Transverse colon (tissue), 4 donors: ENCODE measurements at regions not wholly inside any gene's neighbourhood (a gene's known extent, or its start where the extent isn't known, plus 50 kb on each side); places are given as distances from the start of the nearest gene placed in this dataset.

Experiments
- DNase-seq: peaks from one replicate; pipeline ENCODE4 v3.0.0-alpha.2; 2019
- H3K27ac ChIP-seq, 4 donors: fragments of 200-600 bp; sonication (generic); 2 replicates each; pipeline ENCODE4 v1.5.1; 2016 to 2018; ENCODE audit warnings: inconsistent platforms in 4 of 4
- H3K27me3 ChIP-seq: fragments of 200-600 bp; sonication (generic); 2 replicates; pipeline ENCODE4 v1.5.1; 2017; ENCODE audit warnings: inconsistent platforms
- H3K36me3 ChIP-seq, 4 donors: fragments of 200-600 bp; sonication (generic); 2 replicates each; pipeline ENCODE4 v1.5.1; 2017 to 2019; ENCODE audit warnings: inconsistent platforms in 4 of 4
- H3K4me1 ChIP-seq, 4 donors: fragments of 200-600 bp; sonication (generic); 2 replicates each; pipeline ENCODE4 v1.5.1; 2017 to 2020; ENCODE audit warnings: inconsistent platforms in 4 of 4
- H3K4me3 ChIP-seq, 4 donors: fragments of 200-600 bp; sonication (generic); 1 replicate in 1 of 4; 2 replicates in 3 of 4; pipeline versions ENCODE4 v1.5.1 to v1.6.1; 2017 to 2019; ENCODE audit warnings: inconsistent platforms in 4 of 4
- H3K9me3 ChIP-seq, 2 donors: fragments of 200-600 bp; sonication (generic); 2 replicates each; pipeline ENCODE4 v1.5.1; 2017 to 2019; ENCODE audit warnings: inconsistent platforms in 2 of 2
- EP300 ChIP-seq: sonication (generic); formaldehyde crosslinking; IDR thresholded peaks from one replicate; pipeline ENCODE4 v1.6.1; 2017; ENCODE audit warnings: antibody characterized with exemption, low read depth
- POLR2A ChIP-seq: fragments of 450-650 bp; IDR thresholded peaks from one replicate; pipeline ENCODE4 v1.6.1; 2016; ENCODE audit warnings: antibody characterized with exemption, mild to moderate bottlenecking, moderate library complexity
- POLR2AphosphoS5 ChIP-seq, 3 donors: sonication (generic); formaldehyde crosslinking; IDR thresholded peaks; one replicate each; pipeline ENCODE4 v1.6.1; 2016; ENCODE audit warnings: antibody characterized with exemption in 3 of 3
- WGBS, 2 donors: methylation state at CpG; one replicate each; pipeline ENCODE4 v1.1.5; 2018; ENCODE audit warnings: low coverage in 1 of 2; 5-methylcytosine and 5-hydroxymethylcytosine counted together
- in situ Hi-C, 4 donors: fragments of 200-750 bp; cut with MboI; loops; one replicate each; pipeline versions ENCODE4 v1.15.0 to v1.15.1; 2017; ENCODE audit warnings: low sequenced_read_pairs in 3 of 4, low pct_ligation_motif_present in 1 of 4, low pct_unique_long_range_greater_than_20kb in 1 of 4
- intact Hi-C: fragments of 100-400 bp; cut with DNase I; formaldehyde crosslinking; loops from one replicate; pipeline ENCODE4 v1.15.1; 2023; ENCODE audit warnings: low total_unique reads
- TF ChIP-seq, protein P1 (sequence below), 5 experiments: fragments of 200-600 bp in 3 of 5; fragments of 450-650 bp in 2 of 5; sonication (generic) in 3 of 5; IDR thresholded peaks; 1 replicate in 2 of 5; 2 replicates in 3 of 5; pipeline ENCODE4 v1.5.1; 2016 to 2017; ENCODE audit warnings: antibody characterized with exemption in 5 of 5, inconsistent platforms in 3 of 5, mild to moderate bottlenecking in 2 of 5, moderate library complexity in 1 of 5

DNA sequence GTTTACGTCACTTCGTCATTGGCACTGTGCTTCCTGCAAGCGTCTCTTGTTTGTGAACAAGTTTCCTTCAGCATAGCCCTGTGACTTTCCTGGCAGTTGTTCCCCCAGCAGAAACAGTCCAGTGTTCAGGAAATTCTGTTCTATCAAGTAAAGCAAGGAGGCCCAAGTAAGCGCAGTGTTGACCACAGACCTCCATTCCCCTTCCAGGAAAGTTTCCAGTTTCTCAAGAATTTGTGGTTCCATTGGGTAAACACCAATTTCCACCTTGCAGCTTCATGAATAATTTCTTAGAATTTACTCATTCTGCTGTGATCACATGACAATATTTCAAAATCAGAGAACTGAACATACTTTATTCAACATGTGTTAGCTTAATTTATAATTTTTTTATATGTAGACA, 88.5 kb upstream of the ETV3 start:
- no peak for DNase-seq
- TF ChIP-seq, protein P1, sequence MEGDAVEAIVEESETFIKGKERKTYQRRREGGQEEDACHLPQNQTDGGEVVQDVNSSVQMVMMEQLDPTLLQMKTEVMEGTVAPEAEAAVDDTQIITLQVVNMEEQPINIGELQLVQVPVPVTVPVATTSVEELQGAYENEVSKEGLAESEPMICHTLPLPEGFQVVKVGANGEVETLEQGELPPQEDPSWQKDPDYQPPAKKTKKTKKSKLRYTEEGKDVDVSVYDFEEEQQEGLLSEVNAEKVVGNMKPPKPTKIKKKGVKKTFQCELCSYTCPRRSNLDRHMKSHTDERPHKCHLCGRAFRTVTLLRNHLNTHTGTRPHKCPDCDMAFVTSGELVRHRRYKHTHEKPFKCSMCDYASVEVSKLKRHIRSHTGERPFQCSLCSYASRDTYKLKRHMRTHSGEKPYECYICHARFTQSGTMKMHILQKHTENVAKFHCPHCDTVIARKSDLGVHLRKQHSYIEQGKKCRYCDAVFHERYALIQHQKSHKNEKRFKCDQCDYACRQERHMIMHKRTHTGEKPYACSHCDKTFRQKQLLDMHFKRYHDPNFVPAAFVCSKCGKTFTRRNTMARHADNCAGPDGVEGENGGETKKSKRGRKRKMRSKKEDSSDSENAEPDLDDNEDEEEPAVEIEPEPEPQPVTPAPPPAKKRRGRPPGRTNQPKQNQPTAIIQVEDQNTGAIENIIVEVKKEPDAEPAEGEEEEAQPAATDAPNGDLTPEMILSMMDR (IDR thresholded peaks at IDR 0.05), result no peak
- no peak for TF ChIP-seq POLR2A
- no peak for TF ChIP-seq EP300
- no peak for TF ChIP-seq POLR2AphosphoS5 (IDR thresholded peaks at IDR 0.05)
- Histone ChIP-seq H3K27me3 (no peaks in the 10 kb centered on the region), H3K4me3 (no peak overlapping the region), H3K4me1 (peaks cover 0 to under 1% (median 0%) of the 10 kb centered on the region in 4 donors), H3K36me3 (no peaks in the 10 kb centered on the region), H3K9me3 (no peaks in the 10 kb centered on the region), H3K27ac (no peak overlapping the region)
- intact Hi-C loops (no loop called here), in situ Hi-C loops (no loop called here)
- WGBS, 2 donors, result 85% methylated on average over 4 of the region's 4 CpGs; no CpG with 5 or more reads in 1 of the 2 donors

DNA sequence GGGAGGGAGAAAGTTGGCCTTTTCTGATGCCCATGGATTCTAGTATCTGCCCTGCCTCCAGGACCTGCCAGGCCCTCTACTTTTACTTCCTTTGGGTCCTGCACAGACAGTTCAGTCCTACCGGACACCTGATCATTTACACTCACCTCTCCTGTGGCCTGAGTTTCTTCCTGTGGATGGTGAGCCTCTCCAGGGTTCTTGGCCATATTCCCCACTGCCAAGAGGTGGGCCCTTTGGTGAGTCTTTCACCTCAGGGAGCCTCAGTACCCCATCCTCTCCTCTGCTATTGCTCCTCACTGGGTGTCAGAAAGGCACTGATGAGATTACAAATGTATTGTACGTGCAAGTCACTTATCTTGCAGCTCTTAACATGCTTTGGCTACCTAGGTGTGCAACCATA, 81.4 kb upstream of the ETV3 start:
- no peak overlapping the region for H3K4me3 ChIP-seq
- intact Hi-C loops, result no loop called here
- no peaks in the 10 kb centered on the region for H3K36me3 ChIP-seq
- no peaks in the 10 kb centered on the region for H3K4me1 ChIP-seq
- no peak for DNase-seq
- in situ Hi-C loops, result loop anchor here in 1 of 4 donors (25.0 kb wide), 1 partner anchor 268 kb away; no protein-coding TSS in a partner anchor
- no peaks in the 10 kb centered on the region for H3K27me3 ChIP-seq
- TF ChIP-seq POLR2A, result no peak
- no peak for TF ChIP-seq EP300
- TF ChIP-seq, protein P1 (IDR thresholded peaks at IDR 0.05), result no peak
- no peak for TF ChIP-seq POLR2AphosphoS5 (IDR thresholded peaks at IDR 0.05)
- WGBS, 2 donors, result 82 to 92% methylated on average over 2 of the region's 2 CpGs
- H3K9me3 ChIP-seq, result peaks cover 0 to 8% of the 10 kb centered on the region in 2 donors
- no peak overlapping the region for H3K27ac ChIP-seq

DNA sequence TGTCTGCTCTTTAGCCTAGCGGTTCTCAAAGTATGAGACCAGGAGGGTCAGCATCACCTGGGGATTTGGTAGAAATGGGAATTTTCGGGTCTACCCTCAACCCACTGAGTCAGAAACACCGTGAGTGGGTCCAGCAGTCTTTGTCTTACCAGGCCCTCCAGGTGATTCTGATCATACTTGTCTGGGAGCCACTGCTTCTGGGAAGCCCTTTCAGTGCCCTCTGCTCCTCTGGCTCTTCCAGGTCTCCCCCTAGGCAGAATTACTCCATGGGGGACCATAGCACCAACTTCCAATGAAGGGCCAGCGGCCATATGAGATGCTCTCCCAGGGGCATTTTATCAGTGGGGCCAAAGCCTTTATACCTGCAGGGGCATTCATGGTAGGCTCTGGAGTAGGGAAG, 81.0 kb upstream of the ETV3 start:
- H3K27me3 ChIP-seq, result no peaks in the 10 kb centered on the region
- TF ChIP-seq EP300 (no peak), POLR2AphosphoS5 (IDR thresholded peaks at IDR 0.05) (no peak), POLR2A (no peak)
- TF ChIP-seq, protein P1 (IDR thresholded peaks at IDR 0.05), result no peak
- H3K4me3 ChIP-seq, result no peak overlapping the region
- in situ Hi-C loops, result loop anchor here in 1 of 4 donors (25.0 kb wide), 1 partner anchor 268 kb away; no protein-coding TSS in a partner anchor
- no peaks in the 10 kb centered on the region for H3K4me1 ChIP-seq
- peaks cover 2 to 8% of the 10 kb centered on the region in 2 donors for H3K9me3 ChIP-seq
- H3K36me3 ChIP-seq, result no peaks in the 10 kb centered on the region
- intact Hi-C loops, result no loop called here
- DNase-seq, result no peak
- WGBS, 2 donors, result 71% methylated on average over 4 of the region's 4 CpGs; no CpG with 5 or more reads in 1 of the 2 donors
- H3K27ac ChIP-seq, result no peak overlapping the region

DNA sequence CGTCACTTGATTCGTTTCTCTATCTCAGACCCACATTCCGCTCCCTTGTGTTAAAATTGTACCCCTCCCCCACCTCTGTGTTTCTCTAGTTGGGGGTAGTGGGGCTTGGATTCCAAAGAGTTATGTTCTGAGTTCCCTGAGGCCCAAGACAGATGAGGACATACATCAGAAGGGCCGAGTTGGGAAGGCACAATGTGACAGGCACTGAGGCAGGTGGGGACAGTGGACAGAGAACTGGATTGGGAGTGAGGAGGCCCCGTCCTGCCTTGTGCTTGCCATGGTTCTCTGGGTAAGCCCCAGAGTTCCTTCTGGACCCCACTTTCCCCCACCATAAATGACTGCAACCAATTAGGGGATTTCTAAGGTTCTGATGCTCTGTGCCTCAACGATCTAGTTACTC, 80.5 kb upstream of the ETV3 start:
- Histone ChIP-seq H3K4me3 (no peak overlapping the region), H3K4me1 (no peaks in the 10 kb centered on the region), H3K9me3 (peaks cover 8% of the 10 kb centered on the region in 2 donors), H3K27me3 (no peaks in the 10 kb centered on the region), H3K27ac (no peak overlapping the region), H3K36me3 (no peaks in the 10 kb centered on the region)
- intact Hi-C loops, result no loop called here
- WGBS, 2 donors, result 17 to 76% methylated on average over 1 to 6 of the region's 6 CpGs
- DNase-seq, result no peak
- in situ Hi-C loops, result loop anchor here in 1 of 4 donors (25.0 kb wide), 1 partner anchor 269 kb away; no protein-coding TSS in a partner anchor
- TF ChIP-seq POLR2AphosphoS5 (IDR thresholded peaks at IDR 0.05) (no peak), POLR2A (no peak), EP300 (no peak)
- TF ChIP-seq, protein P1 (IDR thresholded peaks at IDR 0.05), result no peak
